DMS153 treated with DMSO at 0.1 percent for 48 hours (cell line): ENCODE measurements at regions not wholly inside any gene's neighbourhood (a gene's known extent, or its start where the extent isn't known, plus 50 kb on each side); places are given as distances from the start of the nearest gene placed in this dataset.

Source experiments
- DNase-seq: peaks from one replicate; lab custom pipeline; 2025; ENCODE audit not compliant: unreplicated experiment; lab: John Stamatoyannopoulos, UW

GRCh38 chr14:47763188-47763854 is 87.9 kb upstream of the MDGA2 start:
- no peak for DNase-seq

GRCh38 chr14:47746986-47747385 is 71.6 kb upstream of the MDGA2 start:
- DNase-seq, result no peak

GRCh38 chr14:47744155-47744554 is 68.8 kb upstream of the MDGA2 start:
- DNase-seq, result no peak

- no peak for DNase-seq
Observed at GRCh38 chr14:47739541-47739940, 64.1 kb upstream of the MDGA2 start.

GRCh38 chr14:47730296-47730695 is 54.9 kb upstream of the MDGA2 start:
- no peak for DNase-seq
